Fibroblast of lung (primary cell): ENCODE measurements at regions not wholly inside any gene's neighbourhood (a gene's known extent, or its start where the extent isn't known, plus 50 kb on each side); places are given as distances from the start of the nearest gene placed in this dataset.

Experiments
- EZH2 ChIP-seq: IDR thresholded peaks from 2 replicates; pipeline ENCODE4 v1.5.1; 2012; ENCODE audit warnings: low read length, control low read depth, mild to moderate bottlenecking; ENCODE audit errors: missing control alignments
- TF ChIP-seq, protein P1 (sequence below), 2 donors: IDR thresholded peaks in 1 of 2; conservative IDR thresholded peaks in 1 of 2; 1 replicate in 1 of 2; 2 replicates in 1 of 2; pipeline ENCODE4 v1.5.1; 2011 to 2012; ENCODE audit warnings: low read length in 2 of 2, control low read depth in 1 of 2, inconsistent platforms in 1 of 2, low read depth in 1 of 2, mild to moderate bottlenecking in 1 of 2

DNA sequence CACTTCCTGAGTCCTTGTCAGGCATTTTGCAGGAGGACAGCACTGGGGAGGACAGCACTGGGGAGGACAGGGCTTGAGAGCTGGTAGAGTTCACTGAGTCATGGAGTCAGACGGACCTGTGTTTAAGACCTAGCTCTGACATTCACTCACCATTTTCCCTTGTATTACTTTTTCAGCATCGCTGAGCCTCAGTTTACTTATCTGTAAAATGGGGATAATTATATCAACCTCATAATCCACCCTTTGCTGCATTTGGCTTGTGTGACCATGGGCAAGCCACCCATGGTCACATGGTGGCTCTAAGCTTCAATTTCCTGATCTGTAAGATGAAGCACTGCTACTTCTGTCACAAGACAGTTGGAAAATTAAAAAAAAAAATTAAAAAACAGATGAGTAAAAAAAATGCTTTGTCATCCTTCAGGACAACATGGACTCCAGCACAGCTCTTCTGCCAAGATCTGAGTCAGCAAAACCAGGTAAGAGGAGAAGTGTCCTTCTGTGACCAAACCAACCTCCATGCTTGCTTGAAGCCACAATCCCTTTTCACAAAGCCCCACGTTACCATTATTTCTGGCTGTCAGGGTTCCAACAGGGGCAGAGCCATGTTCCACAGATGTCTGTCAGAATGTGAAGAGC, 275.5 kb downstream of the RAB28 start:
- TF ChIP-seq EZH2 = no peak
- TF ChIP-seq, protein P1, sequence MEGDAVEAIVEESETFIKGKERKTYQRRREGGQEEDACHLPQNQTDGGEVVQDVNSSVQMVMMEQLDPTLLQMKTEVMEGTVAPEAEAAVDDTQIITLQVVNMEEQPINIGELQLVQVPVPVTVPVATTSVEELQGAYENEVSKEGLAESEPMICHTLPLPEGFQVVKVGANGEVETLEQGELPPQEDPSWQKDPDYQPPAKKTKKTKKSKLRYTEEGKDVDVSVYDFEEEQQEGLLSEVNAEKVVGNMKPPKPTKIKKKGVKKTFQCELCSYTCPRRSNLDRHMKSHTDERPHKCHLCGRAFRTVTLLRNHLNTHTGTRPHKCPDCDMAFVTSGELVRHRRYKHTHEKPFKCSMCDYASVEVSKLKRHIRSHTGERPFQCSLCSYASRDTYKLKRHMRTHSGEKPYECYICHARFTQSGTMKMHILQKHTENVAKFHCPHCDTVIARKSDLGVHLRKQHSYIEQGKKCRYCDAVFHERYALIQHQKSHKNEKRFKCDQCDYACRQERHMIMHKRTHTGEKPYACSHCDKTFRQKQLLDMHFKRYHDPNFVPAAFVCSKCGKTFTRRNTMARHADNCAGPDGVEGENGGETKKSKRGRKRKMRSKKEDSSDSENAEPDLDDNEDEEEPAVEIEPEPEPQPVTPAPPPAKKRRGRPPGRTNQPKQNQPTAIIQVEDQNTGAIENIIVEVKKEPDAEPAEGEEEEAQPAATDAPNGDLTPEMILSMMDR (conservative IDR thresholded peaks at IDR 0.05 in 1 of 2, IDR thresholded peaks at IDR 0.05 in 1 of 2; ENCODE audit: low read depth in 1 of 2, low read length in 2 of 2) = no peak
